Transverse colon (tissue), 4 donors: ENCODE measurements at regions not wholly inside any gene's neighbourhood (a gene's known extent, or its start where the extent isn't known, plus 50 kb on each side); places are given as distances from the start of the nearest gene placed in this dataset.

Experiments used
- DNase-seq: peaks from one replicate; pipeline ENCODE4 v3.0.0-alpha.2; 2019
- H3K27ac ChIP-seq, 4 donors: fragments of 200-600 bp; sonication (generic); 2 replicates each; pipeline ENCODE4 v1.5.1; 2016 to 2018; ENCODE audit warnings: inconsistent platforms in 4 of 4
- H3K27me3 ChIP-seq: fragments of 200-600 bp; sonication (generic); 2 replicates; pipeline ENCODE4 v1.5.1; 2017; ENCODE audit warnings: inconsistent platforms
- H3K36me3 ChIP-seq, 4 donors: fragments of 200-600 bp; sonication (generic); 2 replicates each; pipeline ENCODE4 v1.5.1; 2017 to 2019; ENCODE audit warnings: inconsistent platforms in 4 of 4
- H3K4me1 ChIP-seq, 4 donors: fragments of 200-600 bp; sonication (generic); 2 replicates each; pipeline ENCODE4 v1.5.1; 2017 to 2020; ENCODE audit warnings: inconsistent platforms in 4 of 4
- H3K4me3 ChIP-seq, 4 donors: fragments of 200-600 bp; sonication (generic); 1 replicate in 1 of 4; 2 replicates in 3 of 4; pipeline versions ENCODE4 v1.5.1 to v1.6.1; 2017 to 2019; ENCODE audit warnings: inconsistent platforms in 4 of 4
- H3K9me3 ChIP-seq, 2 donors: fragments of 200-600 bp; sonication (generic); 2 replicates each; pipeline ENCODE4 v1.5.1; 2017 to 2019; ENCODE audit warnings: inconsistent platforms in 2 of 2
- EP300 ChIP-seq: sonication (generic); formaldehyde crosslinking; IDR thresholded peaks from one replicate; pipeline ENCODE4 v1.6.1; 2017; ENCODE audit warnings: antibody characterized with exemption, low read depth
- POLR2A ChIP-seq: fragments of 450-650 bp; IDR thresholded peaks from one replicate; pipeline ENCODE4 v1.6.1; 2016; ENCODE audit warnings: antibody characterized with exemption, mild to moderate bottlenecking, moderate library complexity
- POLR2AphosphoS5 ChIP-seq, 3 donors: sonication (generic); formaldehyde crosslinking; IDR thresholded peaks; one replicate each; pipeline ENCODE4 v1.6.1; 2016; ENCODE audit warnings: antibody characterized with exemption in 3 of 3
- WGBS, 2 donors: methylation state at CpG; one replicate each; pipeline ENCODE4 v1.1.5; 2018; ENCODE audit warnings: low coverage in 1 of 2; 5-methylcytosine and 5-hydroxymethylcytosine counted together
- in situ Hi-C, 4 donors: fragments of 200-750 bp; cut with MboI; loops; one replicate each; pipeline versions ENCODE4 v1.15.0 to v1.15.1; 2017; ENCODE audit warnings: low sequenced_read_pairs in 3 of 4, low pct_ligation_motif_present in 1 of 4, low pct_unique_long_range_greater_than_20kb in 1 of 4
- intact Hi-C: fragments of 100-400 bp; cut with DNase I; formaldehyde crosslinking; loops from one replicate; pipeline ENCODE4 v1.15.1; 2023; ENCODE audit warnings: low total_unique reads
- TF ChIP-seq, protein P1 (sequence below), 5 experiments: fragments of 200-600 bp in 3 of 5; fragments of 450-650 bp in 2 of 5; sonication (generic) in 3 of 5; IDR thresholded peaks; 1 replicate in 2 of 5; 2 replicates in 3 of 5; pipeline ENCODE4 v1.5.1; 2016 to 2017; ENCODE audit warnings: antibody characterized with exemption in 5 of 5, inconsistent platforms in 3 of 5, mild to moderate bottlenecking in 2 of 5, moderate library complexity in 1 of 5

- in situ Hi-C loops (no loop called here), intact Hi-C loops (no loop called here)
- Histone ChIP-seq H3K4me1 (no peaks in the 10 kb centered on the region), H3K4me3 (no peak overlapping the region), H3K27ac (no peak overlapping the region), H3K36me3 (no peaks in the 10 kb centered on the region), H3K27me3 (no peaks in the 10 kb centered on the region), H3K9me3 (no peaks in the 10 kb centered on the region)
- DNase-seq, result no peak
- 80 to 89% methylated on average over 3 of the region's 3 CpGs for WGBS, 2 donors
- TF ChIP-seq, protein P1, sequence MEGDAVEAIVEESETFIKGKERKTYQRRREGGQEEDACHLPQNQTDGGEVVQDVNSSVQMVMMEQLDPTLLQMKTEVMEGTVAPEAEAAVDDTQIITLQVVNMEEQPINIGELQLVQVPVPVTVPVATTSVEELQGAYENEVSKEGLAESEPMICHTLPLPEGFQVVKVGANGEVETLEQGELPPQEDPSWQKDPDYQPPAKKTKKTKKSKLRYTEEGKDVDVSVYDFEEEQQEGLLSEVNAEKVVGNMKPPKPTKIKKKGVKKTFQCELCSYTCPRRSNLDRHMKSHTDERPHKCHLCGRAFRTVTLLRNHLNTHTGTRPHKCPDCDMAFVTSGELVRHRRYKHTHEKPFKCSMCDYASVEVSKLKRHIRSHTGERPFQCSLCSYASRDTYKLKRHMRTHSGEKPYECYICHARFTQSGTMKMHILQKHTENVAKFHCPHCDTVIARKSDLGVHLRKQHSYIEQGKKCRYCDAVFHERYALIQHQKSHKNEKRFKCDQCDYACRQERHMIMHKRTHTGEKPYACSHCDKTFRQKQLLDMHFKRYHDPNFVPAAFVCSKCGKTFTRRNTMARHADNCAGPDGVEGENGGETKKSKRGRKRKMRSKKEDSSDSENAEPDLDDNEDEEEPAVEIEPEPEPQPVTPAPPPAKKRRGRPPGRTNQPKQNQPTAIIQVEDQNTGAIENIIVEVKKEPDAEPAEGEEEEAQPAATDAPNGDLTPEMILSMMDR (IDR thresholded peaks at IDR 0.05), result no peak
- TF ChIP-seq POLR2AphosphoS5 (IDR thresholded peaks at IDR 0.05) (no peak), POLR2A (no peak), EP300 (no peak)
Observed at GRCh38 chr18:47321815-47322214, 70.4 kb upstream of the SKOR2 start.

DNA sequence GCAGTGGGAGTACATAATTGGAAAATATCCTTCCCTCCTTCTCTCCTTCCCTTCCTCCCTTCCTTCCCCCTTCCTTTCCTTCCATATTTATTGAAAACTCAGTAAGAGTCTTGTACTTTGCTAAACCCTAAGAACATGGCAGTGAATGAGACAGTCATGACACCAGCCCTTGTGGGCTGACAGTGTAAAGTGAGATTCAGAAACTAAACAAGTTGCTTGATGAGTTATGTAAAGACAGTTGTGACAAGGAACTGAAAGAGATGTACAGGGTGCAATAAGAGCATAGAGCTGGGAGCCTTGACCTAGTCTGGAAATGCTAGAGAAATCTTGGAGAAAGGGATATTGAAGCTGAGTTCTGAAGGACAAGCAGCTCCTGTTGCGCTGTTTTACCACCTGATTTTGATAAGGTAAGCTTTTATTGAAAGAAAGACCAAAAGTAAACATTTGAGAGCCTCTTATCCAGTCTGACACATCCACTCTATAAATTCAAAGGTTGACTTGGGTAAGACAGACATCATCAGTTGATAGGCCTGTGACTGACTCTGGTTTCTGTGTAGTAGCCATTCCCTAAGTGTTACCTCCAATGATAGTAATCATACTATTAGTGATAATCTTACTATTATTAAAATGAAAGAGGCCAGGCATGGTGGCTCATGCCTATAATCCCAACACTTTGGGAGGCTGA lies 66.5 kb upstream of the SKOR2 start:
- 75% methylated on average over 1 of the region's 1 CpG; no CpG with 5 or more reads in 1 of the 2 donors for WGBS, 2 donors
- intact Hi-C loops, result no loop called here

GRCh38 chr18:47316924-47317323 lies 65.5 kb upstream of the SKOR2 start:
- no peaks in the 10 kb centered on the region for H3K36me3 ChIP-seq
- no peak overlapping the region for H3K27ac ChIP-seq
- no peak for DNase-seq
- no peak overlapping the region for H3K4me3 ChIP-seq
- no peaks in the 10 kb centered on the region for H3K9me3 ChIP-seq
- WGBS, 2 donors, result 73 to 82% methylated on average over 2 to 4 of the region's 4 CpGs
- intact Hi-C loops, result no loop called here
- no peak for TF ChIP-seq POLR2A
- no peak for TF ChIP-seq POLR2AphosphoS5 (IDR thresholded peaks at IDR 0.05)
- TF ChIP-seq, protein P1 (IDR thresholded peaks at IDR 0.05), result no peak
- no peak for TF ChIP-seq EP300
- H3K27me3 ChIP-seq, result no peaks in the 10 kb centered on the region
- in situ Hi-C loops, result no loop called here
- no peaks in the 10 kb centered on the region for H3K4me1 ChIP-seq

More for the DNA sequence above, 66.5 kb upstream of the SKOR2 start:
- H3K27ac ChIP-seq, result no peak overlapping the region
- no peaks in the 10 kb centered on the region for H3K27me3 ChIP-seq
- TF ChIP-seq, protein P1 (IDR thresholded peaks at IDR 0.05), result no peak
- no peak for TF ChIP-seq EP300
- no peak for TF ChIP-seq POLR2A
- H3K36me3 ChIP-seq, result no peaks in the 10 kb centered on the region
- no peaks in the 10 kb centered on the region for H3K4me1 ChIP-seq
- DNase-seq, result no peak
- no peaks in the 10 kb centered on the region for H3K9me3 ChIP-seq
- H3K4me3 ChIP-seq, result no peak overlapping the region
- in situ Hi-C loops, result no loop called here

- no peak overlapping the region for H3K4me3 ChIP-seq
- WGBS, 2 donors, result 53 to 77% methylated on average over 3 to 4 of the region's 4 CpGs
- no peaks in the 10 kb centered on the region for H3K27me3 ChIP-seq
- H3K4me1 ChIP-seq, result no peaks in the 10 kb centered on the region
- no peak overlapping the region for H3K27ac ChIP-seq
- TF ChIP-seq POLR2AphosphoS5 (IDR thresholded peaks at IDR 0.05), result no peak
- no peak for TF ChIP-seq EP300
- TF ChIP-seq POLR2A, result no peak
- TF ChIP-seq, protein P1 (IDR thresholded peaks at IDR 0.05), result no peak
- H3K9me3 ChIP-seq, result no peaks in the 10 kb centered on the region
- in situ Hi-C loops, result no loop called here
- no peak for DNase-seq
- intact Hi-C loops, result no loop called here
- H3K36me3 ChIP-seq, result no peaks in the 10 kb centered on the region
Observed at GRCh38 chr18:47313901-47314300, 62.4 kb upstream of the SKOR2 start.
